ENCODE measurements at regions not wholly inside any gene's neighbourhood (a gene's known extent, or its start where the extent isn't known, plus 50 kb on each side); places are given as distances from the start of the nearest gene placed in this dataset.
"Not testable (repeated sequence)": the region's sequence is repeated elsewhere in the genome, so short reads cannot be mapped to it uniquely, and the experiment has no call there.

DNA sequence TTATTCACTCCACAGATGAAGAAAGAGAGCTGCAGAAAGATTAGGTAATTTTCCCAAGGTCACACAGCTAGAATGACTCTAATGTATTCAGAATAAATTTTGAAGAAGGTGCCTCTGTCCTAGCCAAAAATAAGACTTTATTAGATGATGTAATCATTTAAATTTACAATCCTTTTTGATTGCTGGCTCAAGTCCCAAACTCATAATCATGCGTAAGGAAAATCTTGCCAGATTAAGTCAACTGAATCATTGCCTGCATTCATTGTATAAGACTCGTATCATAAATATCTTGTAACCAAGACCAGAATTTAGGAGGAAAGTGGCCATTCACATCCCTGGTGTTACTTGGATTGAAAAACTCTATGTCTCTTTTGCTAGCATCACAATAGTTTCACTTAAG is 53.1 kb upstream of the STK39 start:
- DNase-seq (ENCODE audit: low spot score), result no peak

DNA sequence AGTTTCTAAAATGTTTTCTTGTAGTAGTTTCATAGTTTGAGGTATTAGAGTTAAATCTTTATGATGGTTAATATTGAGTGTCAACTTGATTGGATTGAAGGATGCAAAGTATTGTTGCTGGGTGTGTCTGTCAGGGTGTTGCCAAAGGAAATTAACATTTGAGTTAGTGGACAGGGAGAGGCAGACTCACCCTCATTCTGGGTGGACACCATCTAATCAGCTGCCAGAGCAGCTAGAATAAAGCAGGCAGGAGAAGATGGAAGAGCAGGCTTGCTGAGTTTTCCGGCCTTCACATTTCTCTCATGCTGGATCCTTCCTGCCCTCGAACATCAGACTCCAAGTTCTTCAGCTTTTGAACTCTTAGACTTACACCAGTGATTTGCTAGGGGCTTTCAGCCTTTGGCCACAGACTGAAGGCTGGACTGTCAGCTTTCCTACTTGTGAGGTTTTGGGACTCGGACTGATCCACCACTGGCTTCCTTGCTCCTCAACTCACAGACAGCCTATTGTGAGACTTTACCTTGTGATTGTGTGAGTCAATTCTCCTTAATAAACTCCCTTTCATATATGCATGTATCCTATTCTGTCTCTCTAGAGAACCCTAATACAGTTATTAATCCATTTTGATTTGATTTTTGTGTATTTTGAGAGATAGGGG is 56.8 kb upstream of the STK39 start:
- no peak for DNase-seq (ENCODE audit: low spot score)

DNA sequence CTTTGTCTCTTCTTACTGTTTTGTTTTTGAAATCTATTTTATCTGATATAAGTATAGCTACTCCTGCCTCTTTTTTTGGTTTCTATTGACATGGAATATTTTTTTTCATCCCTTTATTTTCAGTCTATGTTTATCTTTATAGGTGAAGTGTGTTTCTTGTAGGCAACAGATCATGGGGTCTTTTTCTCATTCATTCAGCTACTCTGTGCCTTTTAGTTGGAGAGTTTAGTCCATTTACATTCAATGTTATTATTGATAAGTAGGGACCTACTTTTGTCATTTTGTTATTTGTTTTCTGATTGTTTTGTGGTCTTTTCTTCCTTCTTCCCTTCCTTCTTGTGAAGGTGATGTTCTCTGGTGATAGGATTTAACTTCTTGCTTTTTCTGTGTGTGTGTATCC is 60.0 kb upstream of the STK39 start:
- no peak for DNase-seq (ENCODE audit: low spot score)

DNA sequence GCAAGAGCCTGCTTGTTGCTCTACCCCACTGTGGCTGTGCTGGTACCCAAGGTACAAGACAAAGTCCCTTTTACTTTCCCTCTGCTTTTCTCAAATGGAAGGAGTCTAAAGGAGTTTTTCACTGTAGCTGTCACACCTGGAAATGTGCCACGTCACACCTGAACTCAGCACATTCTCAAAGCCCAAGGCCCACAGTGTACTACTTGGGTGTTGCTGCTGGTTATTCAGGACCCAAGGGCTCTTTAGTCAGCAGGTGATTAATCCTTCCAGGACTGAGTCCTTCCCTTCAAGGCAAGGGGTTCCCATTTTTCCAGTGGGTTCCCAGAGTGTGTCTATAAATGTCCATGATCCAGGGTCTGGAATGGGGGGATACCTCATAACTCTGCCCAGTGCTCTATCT is 63.2 kb upstream of the STK39 start:
- DNase-seq (ENCODE audit: low spot score), result no peak

DNA sequence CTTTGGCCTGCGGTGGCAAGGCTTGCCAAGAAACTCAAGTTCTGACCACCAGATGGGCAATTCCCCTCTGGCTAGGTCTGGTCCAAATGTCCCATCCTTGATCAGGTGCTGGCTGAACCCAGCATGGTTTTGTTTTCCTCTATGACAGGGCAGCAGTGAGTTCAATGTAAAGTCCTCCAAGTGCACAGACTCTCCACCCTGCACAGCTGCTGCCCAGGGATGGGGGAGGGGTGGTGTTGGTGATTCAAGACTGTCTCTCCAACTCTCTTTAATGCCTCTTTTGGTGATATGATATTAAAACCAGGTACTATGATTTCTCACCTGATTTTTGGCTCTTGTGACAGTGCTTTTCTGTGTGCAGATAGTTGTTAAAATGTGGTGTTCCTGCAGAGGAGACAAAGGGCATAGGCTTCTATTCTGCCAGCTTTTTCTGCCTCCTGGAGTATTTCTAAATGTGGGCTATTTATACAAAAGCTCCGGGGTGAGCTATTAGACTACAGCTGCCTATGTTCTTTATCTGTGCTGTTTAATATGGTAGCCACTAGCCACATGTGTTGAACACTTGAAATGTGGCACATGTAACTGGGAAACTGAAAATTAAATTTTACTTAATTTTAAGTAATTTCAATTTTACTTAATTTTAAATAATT is 64.0 kb upstream of the STK39 start:
- no peak for DNase-seq (ENCODE audit: low spot score)

DNA sequence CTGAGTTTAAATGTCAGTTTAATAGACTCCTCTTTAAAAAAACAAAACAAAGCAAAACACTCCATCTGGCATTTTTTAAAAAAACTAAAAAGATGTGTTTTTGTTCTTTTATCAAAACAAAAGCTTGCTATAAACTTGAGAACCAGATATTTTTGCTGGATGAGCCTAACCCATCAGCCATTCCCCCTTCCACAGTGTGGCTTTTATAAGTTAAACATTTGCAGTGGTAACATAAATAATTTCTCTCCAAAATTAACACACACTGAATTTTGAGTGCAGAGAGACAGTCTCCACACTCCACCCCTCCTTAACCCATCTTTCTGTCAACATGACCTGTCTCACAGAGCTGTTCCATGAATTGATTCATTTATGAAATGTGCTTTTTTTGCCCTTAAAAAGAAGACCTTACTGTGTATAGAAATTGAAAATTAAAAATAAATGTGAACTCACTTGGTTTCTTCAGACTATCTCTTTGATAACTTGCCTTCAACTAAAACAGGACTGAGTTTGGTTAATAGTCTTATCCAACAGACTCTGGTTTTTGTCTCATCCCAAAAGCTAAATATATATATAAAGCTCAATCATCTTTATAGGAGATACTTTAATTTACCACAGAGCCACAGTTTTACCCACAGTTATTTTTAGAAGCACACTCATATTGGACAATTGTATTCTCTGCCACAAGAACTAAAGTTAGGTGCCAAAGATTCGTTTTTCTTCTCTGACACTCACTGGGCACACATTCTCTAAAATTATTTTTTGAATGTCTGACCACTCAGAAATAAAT is 64.8 kb upstream of the STK39 start:
- no peak for DNase-seq (ENCODE audit: low spot score)

DNA sequence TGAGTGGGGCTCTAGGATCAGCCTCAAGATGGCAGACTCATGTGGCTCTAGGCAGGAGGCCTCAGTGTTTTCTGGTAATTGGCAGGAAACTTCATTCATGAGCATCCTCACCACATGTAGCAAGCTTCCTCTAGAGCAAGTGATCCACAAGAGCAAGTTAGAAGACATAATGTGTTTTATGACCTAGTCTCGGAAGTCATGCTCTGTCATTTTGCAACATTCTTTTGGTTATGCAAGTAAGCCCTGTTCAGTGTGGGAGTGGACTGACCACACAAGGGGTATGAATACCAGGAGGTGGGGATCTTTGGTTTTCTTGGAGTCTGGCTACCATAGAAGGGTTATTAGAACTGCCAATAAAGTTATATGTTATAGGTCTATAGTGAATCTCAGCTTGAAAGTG is 66.8 kb upstream of the STK39 start:
- no peak for DNase-seq (ENCODE audit: low spot score)

DNA sequence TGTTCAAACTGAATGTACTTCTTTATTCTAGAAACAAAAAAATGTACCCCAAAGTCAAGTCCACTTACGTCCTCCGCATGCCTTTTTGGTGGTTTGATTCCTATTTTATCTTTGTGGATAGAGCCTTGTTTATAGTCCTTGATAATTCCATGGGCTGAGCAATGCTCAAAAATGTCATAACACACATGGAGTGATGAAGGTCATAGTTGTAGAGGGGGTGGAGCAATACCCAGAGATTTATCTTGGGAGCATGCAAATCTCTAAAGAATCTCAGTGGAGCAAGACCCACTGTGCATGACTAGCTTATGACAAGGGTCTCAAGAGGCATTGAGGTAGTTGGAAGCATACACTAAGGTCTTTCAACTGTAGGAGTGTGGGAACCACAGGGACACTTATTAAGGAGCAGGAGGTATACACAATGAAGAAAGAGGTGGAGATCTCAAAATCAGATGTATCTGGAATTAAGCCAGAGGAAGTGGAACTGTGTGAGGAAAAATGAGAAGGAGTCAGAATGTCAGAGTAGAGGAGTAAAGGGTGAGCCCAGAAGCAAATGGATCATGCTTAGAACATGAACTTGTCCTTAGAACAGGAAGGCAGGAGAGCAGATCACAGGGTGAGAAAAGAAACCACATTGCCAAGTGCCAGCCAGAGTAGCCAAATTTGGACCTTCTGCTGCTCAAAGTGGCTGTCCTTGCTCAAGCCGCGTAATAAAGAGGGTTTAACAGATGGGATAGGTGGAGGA is 68.1 kb upstream of the STK39 start:
- DNase-seq (ENCODE audit: low spot score), result no peak

DNA sequence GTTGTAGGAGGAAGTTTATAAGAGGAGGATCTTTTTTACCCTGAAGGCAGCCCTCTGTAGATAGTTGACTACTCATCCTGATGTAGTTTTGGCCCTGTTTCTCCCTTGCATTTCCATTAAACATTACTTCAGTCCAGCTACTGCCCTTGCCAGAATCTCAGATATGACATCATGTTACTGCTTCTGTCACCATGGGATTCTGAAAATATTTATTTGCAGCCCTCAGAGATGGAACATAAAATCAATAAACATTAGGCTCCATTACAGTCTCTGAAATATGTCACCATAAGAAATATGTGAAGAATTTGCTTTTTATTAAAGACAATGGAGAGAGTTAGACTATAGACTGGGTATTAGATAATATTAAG is 68.7 kb upstream of the STK39 start:
- no peak for DNase-seq (ENCODE audit: low spot score)

DNA sequence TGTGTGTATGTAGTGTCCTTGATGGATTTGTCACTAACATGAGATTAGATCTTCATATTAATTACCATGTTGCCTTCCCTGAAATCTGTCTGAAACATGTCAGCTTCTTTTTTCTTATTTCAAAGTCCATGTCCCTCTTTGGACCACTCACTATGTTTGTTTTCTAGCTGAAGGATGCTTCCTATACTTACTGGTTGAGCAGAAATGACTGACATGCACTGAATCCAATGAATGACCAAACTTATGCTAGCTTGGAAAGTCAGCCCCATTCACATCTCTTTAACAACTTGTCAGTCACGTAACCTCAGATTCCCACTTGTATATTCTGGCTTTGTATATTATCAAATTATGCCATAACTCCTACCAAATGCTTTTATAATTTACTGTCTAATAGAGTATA is 69.9 kb upstream of the STK39 start:
- DNase-seq (ENCODE audit: low spot score), result no peak

DNA sequence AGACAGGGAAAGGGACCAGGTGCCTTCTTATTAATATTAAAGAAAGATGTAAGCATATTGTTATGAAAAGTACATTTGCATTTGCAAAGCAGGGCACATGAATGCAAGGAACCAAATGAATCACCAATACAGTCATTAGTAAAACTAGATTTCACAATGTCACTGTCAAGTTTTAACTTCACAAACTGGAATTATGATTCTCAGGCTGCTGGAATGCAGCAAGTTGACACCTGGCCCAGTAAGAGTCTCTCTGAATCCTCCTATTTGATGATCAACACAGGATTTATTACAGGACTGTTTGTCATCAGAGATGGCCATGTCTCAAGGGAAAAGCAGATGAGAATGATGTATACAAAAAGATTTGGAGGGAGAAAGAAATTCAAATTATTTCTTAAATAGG is 72.9 kb upstream of the STK39 start:
- no peak for DNase-seq (ENCODE audit: low spot score)

DNA sequence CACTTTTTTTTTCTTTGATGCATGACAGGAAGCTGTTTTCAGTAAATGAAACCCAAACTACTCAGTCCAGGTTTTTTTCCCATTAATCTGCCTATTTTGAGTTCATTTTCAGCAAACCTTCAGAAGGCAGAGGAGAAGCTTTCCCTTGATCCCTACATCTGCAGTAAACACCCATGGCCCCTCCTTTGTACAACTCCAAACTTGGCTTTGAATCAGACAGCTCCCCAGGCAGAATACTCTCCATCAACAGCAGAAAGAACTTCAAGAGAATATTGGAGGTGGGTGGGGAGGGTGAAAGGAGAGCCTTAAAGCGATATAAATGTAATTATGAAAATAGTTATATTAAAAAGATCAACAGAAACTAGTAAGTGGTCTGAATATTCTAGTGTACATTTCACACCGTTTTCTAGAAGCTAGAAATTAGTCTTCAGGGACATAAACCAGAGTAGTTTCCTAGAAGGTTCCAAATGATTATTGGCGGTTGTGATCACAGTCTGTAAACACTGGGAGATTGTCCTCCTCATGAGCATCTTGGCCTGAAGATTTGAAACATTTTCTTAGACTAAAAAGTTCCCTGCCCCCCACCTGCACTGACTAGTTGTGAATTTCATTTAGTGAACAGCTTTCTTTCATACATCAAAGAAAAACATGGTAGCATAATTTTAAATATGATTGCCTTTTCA is 75.1 kb upstream of the STK39 start:
- no peak for DNase-seq (ENCODE audit: low spot score)

DNA sequence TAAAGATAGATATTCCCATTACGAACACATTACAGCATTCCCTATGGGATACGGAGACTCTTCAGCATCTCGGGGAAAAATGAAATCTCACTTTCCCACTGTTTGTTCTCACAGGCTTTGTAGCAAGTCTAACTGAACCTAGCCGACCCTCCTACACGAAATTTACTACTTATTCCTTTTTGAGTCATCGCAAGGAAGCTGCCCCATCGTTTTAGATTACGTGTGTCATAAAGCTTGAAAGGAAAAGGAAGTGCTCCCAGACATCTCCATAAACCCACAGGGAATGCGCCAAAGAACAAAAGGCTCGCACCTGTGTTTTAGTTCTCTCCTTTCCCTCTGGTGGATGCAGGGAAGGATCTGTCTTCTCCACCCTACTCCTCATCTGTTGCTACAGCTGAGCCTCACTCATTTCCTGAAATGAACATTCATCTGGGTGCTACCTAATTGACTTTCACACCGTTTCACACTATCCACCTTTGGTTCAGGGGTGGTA is 76.2 kb upstream of the STK39 start:
- DNase-seq (ENCODE audit: low spot score), result no peak

DNA sequence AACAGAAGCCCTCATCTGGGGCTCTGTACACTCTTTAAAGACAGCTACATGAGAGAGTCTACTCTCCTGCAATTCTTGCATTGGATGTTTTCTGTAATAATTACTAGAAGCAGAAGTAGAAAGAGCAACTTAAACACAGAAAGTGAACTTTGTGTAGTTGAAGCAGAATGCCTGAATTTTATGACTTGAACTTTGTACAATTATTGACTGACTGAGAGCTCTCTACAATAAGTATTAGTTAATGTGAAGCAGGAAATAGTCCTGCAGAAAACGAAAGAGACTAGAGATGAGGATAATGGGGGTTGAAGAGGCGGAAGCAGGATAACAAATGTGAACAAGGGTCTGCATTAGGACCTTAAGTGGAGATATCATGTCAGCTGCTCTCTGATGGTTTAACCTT is 79.2 kb upstream of the STK39 start:
- DNase-seq (ENCODE audit: low spot score), result no peak

DNA sequence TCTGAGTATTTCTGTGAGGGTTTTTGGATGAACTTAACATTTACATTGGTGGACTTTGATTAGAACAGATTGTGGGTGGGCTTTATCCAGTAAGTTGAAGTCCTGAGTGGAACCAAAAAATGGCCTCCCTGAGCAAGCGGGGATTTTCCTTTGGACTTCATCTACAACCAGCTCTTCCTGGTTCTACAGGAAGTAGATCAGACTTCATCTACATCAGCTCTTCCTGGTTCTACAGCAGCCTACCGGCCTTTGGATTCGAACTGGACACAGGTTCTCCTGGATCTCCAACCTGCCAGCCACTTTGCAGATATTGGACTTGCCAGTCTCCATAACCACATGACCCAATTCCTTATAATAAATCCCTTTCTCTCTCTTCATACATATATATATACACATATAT is 79.9 kb upstream of the STK39 start:
- no peak for DNase-seq (ENCODE audit: low spot score)

DNA sequence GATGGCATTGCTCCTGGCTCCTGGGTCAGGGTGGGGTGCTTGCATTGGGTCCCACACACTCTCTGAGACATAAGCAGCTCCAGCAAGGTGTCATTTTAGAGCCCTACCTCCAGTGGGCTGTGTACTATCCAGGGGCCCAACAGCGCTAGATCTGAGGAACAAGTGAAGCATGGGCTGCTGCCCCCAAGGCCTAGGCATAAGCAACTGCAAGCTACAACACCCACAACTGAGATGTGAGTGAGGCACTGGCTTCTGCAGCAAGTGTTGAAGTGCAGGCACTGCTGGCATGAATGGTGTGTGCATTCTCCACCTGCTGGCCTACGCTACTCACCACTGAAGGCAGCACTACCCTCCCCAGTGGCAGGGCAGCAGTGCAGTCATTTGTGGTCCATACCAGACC is 81.0 kb upstream of the STK39 start:
- no peak for DNase-seq (ENCODE audit: low spot score)

DNA sequence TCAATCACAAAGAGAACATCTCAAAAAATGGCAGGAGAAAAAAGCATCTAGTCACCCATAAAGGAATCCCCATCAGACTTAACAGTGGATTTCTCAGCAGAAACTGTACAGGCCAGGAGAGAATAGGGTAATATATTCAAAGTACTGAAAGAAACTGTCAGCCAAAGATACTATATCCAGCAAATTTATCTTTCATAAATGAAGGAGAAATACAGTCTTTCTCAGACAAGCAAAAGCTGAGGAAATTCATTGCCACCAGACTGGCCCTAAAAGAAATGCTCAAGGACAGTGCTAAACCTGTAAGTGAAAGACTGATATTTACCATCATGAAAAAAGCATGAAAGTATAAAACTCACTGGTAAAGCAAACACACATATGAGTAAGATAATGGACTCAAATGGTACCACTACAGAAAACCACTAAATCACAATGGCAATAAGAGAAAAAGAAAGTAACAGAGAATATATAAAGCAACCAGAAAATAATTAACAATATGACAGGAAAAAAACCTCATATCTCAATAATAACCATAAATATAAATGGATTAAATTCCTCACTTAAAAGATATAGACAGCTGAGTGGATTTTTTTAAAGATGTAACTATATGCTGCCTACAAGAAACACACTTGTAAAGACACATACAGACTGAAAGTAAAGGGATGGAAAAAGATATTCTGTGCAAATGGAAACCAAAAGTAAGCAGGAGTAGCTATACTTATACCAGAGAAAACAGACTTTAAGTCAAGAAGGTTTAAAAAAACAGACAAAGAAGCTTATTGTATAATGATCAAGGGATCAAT is 83.4 kb upstream of the STK39 start:
- DNase-seq (ENCODE audit: low spot score), result no peak

DNA sequence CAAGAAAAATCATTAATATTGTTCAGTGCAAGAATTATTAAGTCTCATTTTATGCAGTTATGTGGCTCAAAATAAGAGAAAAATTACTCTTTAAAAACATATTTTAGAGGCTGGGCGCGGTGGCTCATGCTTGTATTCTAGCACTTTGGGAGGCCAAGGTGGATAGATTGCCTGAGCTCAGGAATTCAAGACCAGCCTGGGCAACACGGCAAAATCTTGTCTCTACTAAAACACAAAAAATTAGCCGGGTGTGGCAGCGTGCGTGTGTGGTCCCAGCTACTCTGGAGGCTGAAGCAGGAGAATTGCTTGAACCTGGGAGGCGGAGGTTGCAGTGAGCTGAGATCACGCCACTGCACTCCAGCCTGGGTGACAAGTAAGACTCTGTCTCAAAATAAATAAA is 87.9 kb upstream of the STK39 start:
- DNase-seq (ENCODE audit: low spot score), result not testable (repeated sequence)

DNA sequence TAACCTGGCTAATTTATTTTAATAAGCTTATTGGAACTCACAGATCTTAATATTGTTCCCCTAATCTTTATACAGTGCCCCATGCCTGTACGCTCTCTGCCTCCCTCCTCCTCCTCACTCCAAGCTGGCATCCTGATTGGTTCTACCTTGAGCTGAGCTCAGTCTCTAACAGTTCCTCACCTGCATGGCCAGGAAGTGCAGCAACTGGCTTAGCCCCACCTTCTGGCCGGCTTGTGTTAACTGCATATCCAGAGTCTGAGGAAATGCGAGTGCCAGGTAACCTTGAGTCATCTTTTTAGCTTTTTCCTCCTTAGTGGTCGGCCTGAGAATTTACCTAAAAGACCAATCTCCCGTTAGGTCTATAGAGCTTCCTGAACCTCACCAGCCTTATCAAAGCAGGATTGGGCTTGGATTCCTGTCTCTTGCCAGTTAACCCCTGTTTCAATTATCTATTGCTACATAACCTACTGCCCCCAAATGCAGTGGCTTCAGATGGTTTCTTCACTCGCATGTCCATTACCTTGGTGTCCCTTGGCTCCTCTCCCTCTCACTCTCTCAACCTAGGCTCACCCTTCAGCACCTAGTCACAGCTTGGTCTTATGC is 89.5 kb upstream of the STK39 start:
- DNase-seq (ENCODE audit: low spot score), result peak; percentile 49

DNA sequence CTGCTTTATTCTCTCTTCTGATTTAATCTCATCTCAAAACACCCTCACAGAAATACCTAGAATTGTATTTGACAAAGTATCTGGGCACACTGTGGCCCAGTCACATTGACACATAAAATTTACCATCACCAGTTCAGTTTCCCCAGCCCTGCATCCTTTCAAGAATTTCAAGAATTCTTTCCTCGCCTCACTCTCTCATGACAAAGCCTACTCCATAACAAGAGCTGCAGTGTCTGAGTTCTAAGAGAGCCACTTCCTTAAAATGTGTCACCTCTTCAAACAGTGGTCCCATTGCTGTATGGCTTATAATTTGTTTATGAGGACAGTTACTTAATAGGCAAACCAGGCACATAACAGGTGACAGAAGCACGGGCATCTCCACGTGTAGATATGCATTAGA is 90.9 kb upstream of the STK39 start:
- DNase-seq (ENCODE audit: low spot score), result peak; percentile 13

All from SW480 (cell line).